ENCODE measurements at regions not wholly inside any gene's neighbourhood (a gene's known extent, or its start where the extent isn't known, plus 50 kb on each side); places are given as distances from the start of the nearest gene placed in this dataset.

DNA sequence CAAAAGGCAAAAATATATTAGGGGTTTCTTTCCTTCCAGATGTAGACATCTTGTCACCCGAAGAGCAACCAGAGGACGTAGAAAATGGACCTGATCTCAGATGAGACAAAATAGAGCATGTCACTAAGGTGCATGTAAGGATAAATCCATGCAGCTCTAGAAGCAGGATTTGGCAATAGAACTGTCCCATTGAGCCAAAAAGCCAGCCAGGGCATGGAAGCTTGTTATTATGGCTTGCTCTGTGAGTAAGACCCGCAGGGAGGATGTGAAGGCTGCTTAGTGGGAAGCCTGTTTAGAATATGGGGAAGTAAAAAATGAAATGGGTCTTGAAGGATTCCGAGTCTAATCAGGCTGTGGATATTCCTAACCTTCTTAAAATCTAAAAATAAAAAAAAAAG, 165.6 kb upstream of the MPDZ start:
- no peak for DNase-seq (ENCODE audit: low spot score)
- no peaks in the 10 kb centered on the region for H3K9me3 ChIP-seq
- no peaks in the 10 kb centered on the region for H3K36me3 ChIP-seq
- peaks cover 4 to 52% of the 10 kb centered on the region in 2 donors for H3K4me1 ChIP-seq (ENCODE audit: control insufficient read depth in 1 of 2, low read depth in 2 of 2)
- peak overlapping the region; percentile 35 to 53 for H3K27ac ChIP-seq
- peak overlapping the region; percentile 63 for H3K4me3 ChIP-seq
- no peaks in the 10 kb centered on the region for H3K27me3 ChIP-seq (replicated peaks; ENCODE audit: insufficient read depth)
- TF ChIP-seq, protein P1, sequence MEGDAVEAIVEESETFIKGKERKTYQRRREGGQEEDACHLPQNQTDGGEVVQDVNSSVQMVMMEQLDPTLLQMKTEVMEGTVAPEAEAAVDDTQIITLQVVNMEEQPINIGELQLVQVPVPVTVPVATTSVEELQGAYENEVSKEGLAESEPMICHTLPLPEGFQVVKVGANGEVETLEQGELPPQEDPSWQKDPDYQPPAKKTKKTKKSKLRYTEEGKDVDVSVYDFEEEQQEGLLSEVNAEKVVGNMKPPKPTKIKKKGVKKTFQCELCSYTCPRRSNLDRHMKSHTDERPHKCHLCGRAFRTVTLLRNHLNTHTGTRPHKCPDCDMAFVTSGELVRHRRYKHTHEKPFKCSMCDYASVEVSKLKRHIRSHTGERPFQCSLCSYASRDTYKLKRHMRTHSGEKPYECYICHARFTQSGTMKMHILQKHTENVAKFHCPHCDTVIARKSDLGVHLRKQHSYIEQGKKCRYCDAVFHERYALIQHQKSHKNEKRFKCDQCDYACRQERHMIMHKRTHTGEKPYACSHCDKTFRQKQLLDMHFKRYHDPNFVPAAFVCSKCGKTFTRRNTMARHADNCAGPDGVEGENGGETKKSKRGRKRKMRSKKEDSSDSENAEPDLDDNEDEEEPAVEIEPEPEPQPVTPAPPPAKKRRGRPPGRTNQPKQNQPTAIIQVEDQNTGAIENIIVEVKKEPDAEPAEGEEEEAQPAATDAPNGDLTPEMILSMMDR (IDR thresholded peaks at IDR 0.05), result no peak
- ATAC-seq (ENCODE audit: insufficient number of reproducible peaks, low FRiP score, low read depth), result no peak

- TF ChIP-seq, protein P1 (IDR thresholded peaks at IDR 0.05), result no peak
- DNase-seq (ENCODE audit: low spot score), result no peak
- Histone ChIP-seq H3K27me3 (replicated peaks; ENCODE audit: insufficient read depth) (no peaks in the 10 kb centered on the region), H3K36me3 (no peaks in the 10 kb centered on the region), H3K4me3 (peak overlapping the region; percentile 63), H3K9me3 (no peaks in the 10 kb centered on the region), H3K27ac (peak overlapping the region; percentile 35 to 53), H3K4me1 (ENCODE audit: control insufficient read depth in 1 of 2, low read depth in 2 of 2) (peaks cover 4 to 52% of the 10 kb centered on the region in 2 donors)
- no peak for ATAC-seq (ENCODE audit: insufficient number of reproducible peaks, low FRiP score, low read depth)
Measured at GRCh38 chr9:13444245-13445102, 165.0 kb upstream of the MPDZ start.

GRCh38 chr9:13443346-13444244, 164.1 kb upstream of the MPDZ start:
- DNase-seq (ENCODE audit: low spot score) (no peak), ATAC-seq (ENCODE audit: insufficient number of reproducible peaks, low FRiP score, low read depth) (no peak)
- Histone ChIP-seq H3K36me3 (no peaks in the 10 kb centered on the region), H3K9me3 (no peaks in the 10 kb centered on the region), H3K27ac (peak overlapping the region; percentile 1 to 50), H3K4me1 (ENCODE audit: control insufficient read depth in 1 of 2, low read depth in 2 of 2) (peaks cover 4 to 52% of the 10 kb centered on the region in 2 donors), H3K27me3 (replicated peaks; ENCODE audit: insufficient read depth) (no peaks in the 10 kb centered on the region), H3K4me3 (peak overlapping the region; percentile 63)
- TF ChIP-seq, protein P1 (IDR thresholded peaks at IDR 0.05), result no peak

GRCh38 chr9:13439685-13440476, 160.4 kb upstream of the MPDZ start:
- Histone ChIP-seq H3K9me3 (no peaks in the 10 kb centered on the region), H3K4me3 (no peak overlapping the region), H3K27ac (no peak overlapping the region), H3K27me3 (replicated peaks; ENCODE audit: insufficient read depth) (no peaks in the 10 kb centered on the region), H3K36me3 (no peaks in the 10 kb centered on the region), H3K4me1 (ENCODE audit: control insufficient read depth in 1 of 2, low read depth in 2 of 2) (peaks cover 0 to 22% of the 10 kb centered on the region in 2 donors)
- ATAC-seq (ENCODE audit: insufficient number of reproducible peaks, low FRiP score, low read depth) (no peak), DNase-seq (ENCODE audit: low spot score) (no peak)
- TF ChIP-seq, protein P1 (IDR thresholded peaks at IDR 0.05), result no peak

Measured in thoracic aorta (tissue), 2 donors.